SJSA1 (cell line): ENCODE measurements at regions not wholly inside any gene's neighbourhood (a gene's known extent, or its start where the extent isn't known, plus 50 kb on each side); places are given as distances from the start of the nearest gene placed in this dataset.

Experiments used
- DNase-seq, 2 experiments: peaks; one replicate each; pipeline ENCODE4 v3.0.0-alpha.2; 2015 to 2020; ENCODE audit warnings: low spot score in 2 of 2, low read depth in 1 of 2
- H3K27ac ChIP-seq: fragments of 250-450 bp; sonication (Bioruptor Pico); 2 replicates; pipeline ENCODE4 v1.5.1; 2020; ENCODE audit warnings: mild to moderate bottlenecking, moderate library complexity
- H3K27me3 ChIP-seq: fragments of 250-450 bp; sonication (Bioruptor Pico); replicated peaks from 2 replicates; pipeline ENCODE4 v1.5.1; 2020; ENCODE audit warnings: mild to moderate bottlenecking, moderate library complexity
- H3K36me3 ChIP-seq: fragments of 250-450 bp; sonication (Bioruptor Pico); 2 replicates; pipeline ENCODE4 v1.5.1; 2020; ENCODE audit warnings: mild to moderate bottlenecking
- H3K4me1 ChIP-seq: fragments of 250-450 bp; sonication (Bioruptor Pico); replicated peaks from 2 replicates; pipeline ENCODE4 v1.6.1; 2021; ENCODE audit warnings: mild to moderate bottlenecking
- H3K4me3 ChIP-seq: fragments of 250-450 bp; sonication (Bioruptor Pico); 2 replicates; pipeline ENCODE4 v1.5.1; 2020; ENCODE audit warnings: mild to moderate bottlenecking
- H3K9me3 ChIP-seq: fragments of 250-450 bp; sonication (Bioruptor Pico); replicated peaks from 2 replicates; pipeline ENCODE4 v1.5.1; 2020; ENCODE audit warnings: mild to moderate bottlenecking

DNA sequence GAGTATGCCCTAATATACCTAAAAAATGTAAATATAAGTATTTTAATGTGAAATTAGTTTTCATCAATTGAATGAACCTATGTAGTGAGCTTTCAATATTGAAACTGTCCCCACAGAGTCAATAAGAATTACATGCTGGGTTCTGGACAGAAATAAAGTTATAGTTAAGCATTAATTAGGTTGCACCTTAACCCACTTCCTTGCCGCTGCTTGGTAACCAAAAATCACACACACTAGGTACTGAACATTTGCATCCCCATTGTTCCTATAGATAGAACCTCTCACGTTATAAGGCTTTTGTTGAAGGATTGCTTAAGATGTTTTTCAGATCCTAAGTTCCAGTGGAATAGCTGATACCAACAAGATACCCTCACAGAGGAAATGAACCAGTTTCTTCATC is 237.1 kb upstream of the OPRM1 start:
- DNase-seq, result no peak
- no peaks in the 10 kb centered on the region for H3K9me3 ChIP-seq
- 0 out of 2 replicates have a peak, but pooled peaks cover 6% of the 10 kb centered on the region for H3K27me3 ChIP-seq
- no peaks in the 10 kb centered on the region for H3K36me3 ChIP-seq
- H3K4me3 ChIP-seq, result no peak overlapping the region
- H3K27ac ChIP-seq, result no peak overlapping the region
- no peaks in the 10 kb centered on the region for H3K4me1 ChIP-seq

DNA sequence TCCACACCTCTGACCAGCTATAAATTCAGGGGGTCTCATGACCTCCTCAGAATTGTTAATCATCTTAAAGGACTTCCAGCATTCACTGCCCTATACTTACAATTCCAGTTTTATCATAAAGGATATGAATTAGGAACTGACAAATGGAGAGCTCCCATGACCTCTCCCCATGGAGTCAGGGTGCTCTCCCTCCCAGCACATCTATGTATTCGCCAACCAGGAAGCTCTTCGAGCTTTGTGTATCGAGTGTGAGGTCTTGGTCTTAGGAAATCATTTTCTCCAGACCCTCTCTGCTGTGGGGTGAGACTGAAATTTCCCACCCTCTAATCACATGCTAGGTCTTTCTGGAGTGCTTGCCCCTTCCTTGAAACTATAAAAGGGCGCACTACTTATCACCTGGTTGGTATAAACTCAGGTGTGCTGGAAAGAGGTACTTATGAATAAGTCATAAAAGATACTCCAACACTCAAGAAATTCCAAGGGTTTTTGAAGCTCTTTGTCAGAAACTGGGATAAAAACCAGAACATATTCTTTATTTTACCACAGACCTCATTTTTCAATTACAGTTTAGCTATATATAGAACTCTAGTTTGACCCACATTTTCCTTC is 238.4 kb upstream of the OPRM1 start:
- no peak overlapping the region for H3K4me3 ChIP-seq
- no peaks in the 10 kb centered on the region for H3K4me1 ChIP-seq
- no peaks in the 10 kb centered on the region for H3K36me3 ChIP-seq
- H3K9me3 ChIP-seq, result no peaks in the 10 kb centered on the region
- DNase-seq, result no peak
- H3K27me3 ChIP-seq, result 0 out of 2 replicates have a peak, but pooled peaks cover 6% of the 10 kb centered on the region
- no peak overlapping the region for H3K27ac ChIP-seq

DNA sequence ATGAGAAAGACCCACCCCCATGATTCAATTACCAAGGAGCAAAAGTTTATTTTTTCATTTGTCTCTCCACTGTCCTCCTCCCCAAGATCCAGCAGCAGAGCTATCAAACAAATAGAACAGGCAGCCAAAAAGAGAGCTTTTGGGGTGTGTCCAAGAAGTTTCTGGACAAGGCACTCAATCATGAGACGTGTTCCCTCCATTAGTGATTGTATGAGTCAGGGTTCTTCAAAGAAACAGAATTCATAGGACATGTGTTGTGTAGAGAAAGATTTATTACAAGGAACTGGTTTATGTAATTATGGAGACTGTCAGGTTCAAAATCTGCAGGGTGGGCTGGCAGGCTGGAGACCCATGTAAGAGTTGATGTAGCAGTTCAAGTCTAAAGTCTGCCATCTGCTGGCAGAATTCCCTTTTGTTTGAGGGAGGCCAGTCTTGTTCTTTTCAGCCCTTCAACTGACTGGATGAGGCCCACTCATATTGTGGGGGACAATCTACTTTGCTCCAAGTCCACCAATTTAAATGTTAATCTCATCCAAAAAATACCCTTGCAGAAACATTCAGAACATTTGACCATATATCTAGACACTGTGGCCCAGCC is 248.1 kb upstream of the OPRM1 start:
- peak in 1 of 2 experiments; percentile 12 for DNase-seq
- H3K9me3 ChIP-seq, result no peaks in the 10 kb centered on the region
- no peak overlapping the region for H3K4me3 ChIP-seq
- H3K36me3 ChIP-seq, result no peaks in the 10 kb centered on the region
- no peaks in the 10 kb centered on the region for H3K27me3 ChIP-seq
- peak overlapping the region; percentile 17 for H3K27ac ChIP-seq
- H3K4me1 ChIP-seq, result peaks cover 24% of the 10 kb centered on the region

DNA sequence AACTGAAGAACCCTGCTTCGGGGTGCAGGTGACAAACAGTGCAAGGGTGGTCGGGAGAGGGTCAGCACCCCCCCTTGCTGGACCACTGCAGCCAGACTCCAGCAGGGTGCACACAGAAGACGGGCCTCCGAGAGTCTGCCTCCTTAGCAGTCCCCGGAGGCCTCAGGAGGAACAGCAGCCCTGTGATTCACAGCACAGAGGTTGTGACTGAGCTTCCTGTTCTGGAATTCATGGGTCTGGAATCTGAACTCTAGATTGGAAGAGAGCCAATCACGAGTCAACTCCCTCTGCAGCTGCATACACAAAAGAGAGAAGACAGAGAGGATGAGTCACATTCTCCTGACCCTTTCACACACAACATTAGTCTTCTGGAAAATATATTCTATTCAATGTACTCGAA is 249.0 kb upstream of the OPRM1 start:
- no peaks in the 10 kb centered on the region for H3K36me3 ChIP-seq
- H3K27ac ChIP-seq, result no peak overlapping the region
- peak; percentile 62 to 65 for DNase-seq
- no peaks in the 10 kb centered on the region for H3K9me3 ChIP-seq
- H3K27me3 ChIP-seq, result no peaks in the 10 kb centered on the region
- no peak overlapping the region for H3K4me3 ChIP-seq
- H3K4me1 ChIP-seq, result peaks cover 26% of the 10 kb centered on the region

DNA sequence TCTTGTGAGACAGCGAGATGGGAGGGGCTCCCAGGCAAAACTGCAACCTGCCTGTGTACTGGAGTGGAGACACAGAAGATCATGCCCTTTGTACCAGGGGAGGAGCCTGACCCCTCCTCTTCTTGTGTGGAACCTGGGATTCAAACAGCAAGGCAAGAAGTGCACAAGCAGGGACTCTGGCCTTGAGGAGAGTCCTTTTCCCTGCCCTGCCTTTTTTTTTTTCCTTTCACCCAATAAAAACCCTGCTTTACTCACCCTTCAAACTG is 251.8 kb upstream of the OPRM1 start:
- H3K4me3 ChIP-seq, result no peak overlapping the region
- H3K9me3 ChIP-seq, result no peaks in the 10 kb centered on the region
- H3K27me3 ChIP-seq, result no peaks in the 10 kb centered on the region
- H3K4me1 ChIP-seq, result peaks cover 26% of the 10 kb centered on the region
- no peaks in the 10 kb centered on the region for H3K36me3 ChIP-seq
- peak overlapping the region; percentile 35 for H3K27ac ChIP-seq
- peak in 1 of 2 experiments; percentile 13 for DNase-seq

DNA sequence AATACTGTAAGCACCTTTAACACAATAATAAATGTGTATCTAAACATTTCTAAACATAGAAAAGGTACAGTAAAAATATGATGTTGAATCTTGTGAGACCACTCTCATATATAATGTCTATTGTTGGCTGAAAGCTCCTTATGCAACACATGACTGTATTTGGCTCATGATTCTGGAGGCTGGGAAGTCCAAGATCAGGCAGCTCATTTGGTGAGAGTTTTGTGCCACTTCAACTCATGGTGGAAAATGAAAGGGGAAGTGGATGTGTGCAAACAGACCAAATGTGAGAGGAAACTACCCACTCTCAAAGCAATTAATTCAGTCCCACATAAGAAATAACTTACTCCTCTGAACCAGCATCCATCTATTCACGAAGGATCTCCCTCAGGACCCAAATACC is 257.7 kb upstream of the OPRM1 start:
- no peaks in the 10 kb centered on the region for H3K9me3 ChIP-seq
- no peaks in the 10 kb centered on the region for H3K36me3 ChIP-seq
- DNase-seq, result no peak
- H3K4me3 ChIP-seq, result no peak overlapping the region
- H3K27ac ChIP-seq, result no peak overlapping the region
- peaks cover 6% of the 10 kb centered on the region for H3K4me1 ChIP-seq
- no peaks in the 10 kb centered on the region for H3K27me3 ChIP-seq

DNA sequence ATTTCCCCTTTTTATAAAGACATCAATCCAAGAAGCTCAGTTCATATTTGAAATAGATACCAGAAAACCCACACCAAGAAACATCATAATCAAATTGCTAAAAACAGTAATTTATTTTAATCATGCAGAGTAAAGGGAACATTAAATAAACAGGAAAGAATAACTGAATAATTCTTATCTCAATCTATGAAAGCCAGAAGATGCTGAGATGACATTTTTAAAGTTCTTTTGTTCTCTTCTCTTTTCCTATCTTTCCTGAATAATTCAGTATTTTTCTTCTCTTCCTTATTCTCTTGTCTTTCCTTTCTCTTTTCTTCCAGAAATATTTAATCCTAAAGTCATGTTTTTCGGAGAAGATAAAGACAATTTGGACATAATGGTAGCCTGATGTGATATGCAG is 259.0 kb upstream of the OPRM1 start:
- no peaks in the 10 kb centered on the region for H3K27me3 ChIP-seq
- H3K4me1 ChIP-seq, result no peaks in the 10 kb centered on the region
- H3K9me3 ChIP-seq, result no peaks in the 10 kb centered on the region
- no peak overlapping the region for H3K27ac ChIP-seq
- H3K4me3 ChIP-seq, result no peak overlapping the region
- no peaks in the 10 kb centered on the region for H3K36me3 ChIP-seq
- no peak for DNase-seq

DNA sequence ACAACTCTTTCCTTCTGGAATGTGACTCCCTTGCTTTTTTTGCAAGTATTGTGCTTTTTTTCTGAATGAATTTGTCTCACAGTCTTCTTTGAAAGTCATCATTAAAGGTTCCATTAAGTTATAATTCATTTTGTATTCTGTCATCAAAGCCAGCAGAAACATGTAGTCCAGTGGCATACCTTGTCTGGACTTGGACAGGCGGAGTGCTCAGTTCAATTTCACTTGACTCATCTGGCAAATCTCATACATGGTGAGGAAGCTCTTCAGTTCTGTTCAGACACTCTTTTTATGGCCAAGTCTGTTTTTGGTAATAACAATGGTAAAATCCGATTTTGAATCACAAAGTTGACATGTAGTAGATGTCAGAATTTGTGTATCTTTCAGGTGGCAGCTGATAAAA is 260.8 kb upstream of the OPRM1 start:
- no peaks in the 10 kb centered on the region for H3K36me3 ChIP-seq
- no peaks in the 10 kb centered on the region for H3K9me3 ChIP-seq
- no peak for DNase-seq
- no peak overlapping the region for H3K4me3 ChIP-seq
- no peaks in the 10 kb centered on the region for H3K4me1 ChIP-seq
- no peaks in the 10 kb centered on the region for H3K27me3 ChIP-seq
- H3K27ac ChIP-seq, result no peak overlapping the region

DNA sequence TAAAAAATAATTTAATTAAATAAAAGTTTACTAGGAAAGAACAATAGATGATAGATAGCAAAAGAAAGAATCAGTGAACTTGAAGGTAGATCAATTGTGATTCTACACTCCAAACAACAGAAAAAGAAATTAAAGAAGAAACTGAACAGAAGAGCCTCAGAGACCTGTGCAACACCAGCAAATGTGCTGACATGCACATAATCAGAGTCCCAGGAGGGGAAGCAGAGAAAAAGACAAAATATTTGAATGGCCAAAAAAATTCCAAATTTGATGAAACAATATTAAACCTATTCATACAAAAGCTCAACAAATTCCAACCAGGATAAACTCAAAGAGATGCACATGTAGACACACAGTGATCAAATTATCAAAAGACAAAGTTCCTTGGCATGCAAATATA is 267.5 kb upstream of the OPRM1 start:
- H3K4me1 ChIP-seq, result no peaks in the 10 kb centered on the region
- DNase-seq, result no peak
- no peaks in the 10 kb centered on the region for H3K9me3 ChIP-seq
- H3K4me3 ChIP-seq, result no peak overlapping the region
- no peaks in the 10 kb centered on the region; the same call in 1 of the 2 replicates for H3K27me3 ChIP-seq
- H3K27ac ChIP-seq, result no peak overlapping the region
- no peaks in the 10 kb centered on the region for H3K36me3 ChIP-seq

DNA sequence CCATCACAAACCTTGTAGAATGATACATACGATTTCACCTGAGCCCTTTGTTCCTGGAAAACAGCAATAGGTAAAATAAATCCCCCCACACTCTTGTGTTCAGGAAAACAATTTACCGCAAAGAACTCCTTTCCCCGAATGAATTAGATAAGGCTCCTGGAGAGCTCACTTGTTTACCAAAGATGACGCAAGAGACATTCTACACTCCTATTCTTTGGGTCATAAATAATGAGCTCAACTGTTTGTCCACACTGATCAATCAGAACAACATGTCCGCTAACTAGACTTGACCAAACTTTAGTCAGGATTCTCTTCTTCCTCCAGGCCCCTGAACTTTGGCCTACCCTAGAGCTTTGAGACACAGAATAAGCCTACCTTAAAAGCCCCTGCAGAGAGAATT is 271.9 kb upstream of the OPRM1 start:
- Histone ChIP-seq H3K36me3 (no peaks in the 10 kb centered on the region), H3K4me3 (no peak overlapping the region), H3K27me3 (no peaks in the 10 kb centered on the region; the same call in 1 of the 2 replicates), H3K27ac (no peak overlapping the region), H3K9me3 (no peaks in the 10 kb centered on the region), H3K4me1 (no peaks in the 10 kb centered on the region)
- no peak for DNase-seq

DNA sequence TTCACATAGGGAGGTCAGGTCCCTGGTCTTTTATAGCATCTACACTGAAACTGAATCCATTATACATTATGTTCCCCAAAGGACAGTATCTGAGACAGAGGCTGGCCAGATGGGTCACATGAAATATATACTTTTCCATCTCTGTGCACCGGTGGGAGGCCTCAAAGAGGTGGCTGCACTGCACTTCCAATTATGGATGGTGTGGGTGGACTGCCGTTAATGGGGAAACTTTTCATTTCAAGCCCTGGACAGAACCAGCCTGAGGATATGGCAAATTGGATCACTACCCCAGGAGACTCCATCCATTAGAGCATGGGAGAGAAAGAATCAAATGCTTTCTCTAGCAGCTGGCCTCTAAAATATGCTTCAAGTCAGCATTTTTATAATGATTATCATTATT is 280.5 kb upstream of the OPRM1 start:
- H3K4me1 ChIP-seq, result no peaks in the 10 kb centered on the region
- DNase-seq, result no peak
- no peaks in the 10 kb centered on the region for H3K9me3 ChIP-seq
- H3K36me3 ChIP-seq, result no peaks in the 10 kb centered on the region
- H3K27me3 ChIP-seq, result peaks cover 5% of the 10 kb centered on the region; the same call in 1 of the 2 replicates
- H3K4me3 ChIP-seq, result no peak overlapping the region
- no peak overlapping the region for H3K27ac ChIP-seq

DNA sequence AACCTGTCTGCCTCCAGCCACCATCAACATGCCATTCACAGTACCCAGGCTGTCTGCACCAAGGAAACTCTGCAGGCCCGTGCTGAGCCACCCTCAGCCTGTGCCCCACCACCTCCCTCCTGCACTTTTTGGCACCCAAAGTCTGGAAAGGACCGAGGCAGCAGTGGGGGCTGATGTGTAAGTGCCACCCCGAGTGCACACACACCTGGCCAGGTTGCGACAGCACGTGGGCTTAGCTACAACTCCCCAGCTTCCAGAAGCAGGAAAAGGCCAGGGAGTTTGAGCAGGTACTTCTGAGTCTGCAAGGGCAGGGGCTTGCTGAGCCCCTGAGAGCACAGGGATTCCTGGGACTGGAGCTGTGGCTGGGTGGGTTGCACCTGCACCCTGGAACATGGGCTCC is 303.3 kb upstream of the OPRM1 start:
- Histone ChIP-seq H3K27me3 (no peaks in the 10 kb centered on the region), H3K27ac (no peak overlapping the region), H3K4me3 (no peak overlapping the region), H3K9me3 (no peaks in the 10 kb centered on the region), H3K36me3 (no peaks in the 10 kb centered on the region), H3K4me1 (no peaks in the 10 kb centered on the region)
- no peak for DNase-seq

DNA sequence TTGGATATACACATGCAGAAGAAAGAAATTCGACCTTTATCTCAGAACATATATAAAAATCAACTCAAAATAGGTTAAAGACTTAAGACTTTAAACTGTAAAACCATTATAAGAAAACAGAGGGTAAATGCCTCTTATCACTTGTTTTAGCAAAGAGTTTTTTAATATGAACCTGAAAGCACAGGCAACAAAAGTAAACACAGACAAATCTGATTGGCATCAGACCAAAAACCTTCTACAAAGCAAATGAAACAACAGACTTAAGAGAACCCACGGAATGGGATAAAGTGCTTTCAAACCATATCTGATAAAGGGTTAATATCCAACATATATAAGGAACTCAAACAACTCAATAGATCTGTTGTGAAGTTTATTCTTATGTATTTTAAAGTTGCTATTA is 309.9 kb upstream of the OPRM1 start:
- no peak for DNase-seq
- Histone ChIP-seq H3K4me3 (no peak overlapping the region), H3K27ac (no peak overlapping the region), H3K4me1 (no peaks in the 10 kb centered on the region), H3K27me3 (no peaks in the 10 kb centered on the region; the same call in 1 of the 2 replicates), H3K9me3 (no peaks in the 10 kb centered on the region), H3K36me3 (no peaks in the 10 kb centered on the region)

DNA sequence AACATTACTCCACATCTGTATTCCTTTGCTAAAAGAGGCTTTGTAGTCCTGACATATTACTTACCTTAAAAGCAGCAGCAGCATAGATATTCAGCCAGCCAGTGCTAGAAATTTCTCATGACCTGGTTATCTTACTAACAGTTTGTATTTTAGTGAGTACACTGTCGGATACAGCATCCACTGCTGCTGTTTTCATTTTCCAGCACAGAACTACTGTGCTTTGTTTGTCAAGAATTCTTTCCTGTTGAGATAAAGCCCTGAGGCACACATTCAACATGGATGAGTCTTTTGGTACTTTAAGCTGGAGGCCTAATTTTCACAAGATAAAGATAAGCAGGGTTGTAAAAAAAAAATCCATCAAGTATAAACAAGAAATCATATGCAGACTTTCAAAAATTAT is 311.2 kb upstream of the OPRM1 start:
- Histone ChIP-seq H3K4me3 (no peak overlapping the region), H3K36me3 (no peaks in the 10 kb centered on the region), H3K27ac (no peak overlapping the region), H3K27me3 (no peaks in the 10 kb centered on the region; the same call in 1 of the 2 replicates), H3K9me3 (no peaks in the 10 kb centered on the region), H3K4me1 (no peaks in the 10 kb centered on the region)
- DNase-seq, result no peak

DNA sequence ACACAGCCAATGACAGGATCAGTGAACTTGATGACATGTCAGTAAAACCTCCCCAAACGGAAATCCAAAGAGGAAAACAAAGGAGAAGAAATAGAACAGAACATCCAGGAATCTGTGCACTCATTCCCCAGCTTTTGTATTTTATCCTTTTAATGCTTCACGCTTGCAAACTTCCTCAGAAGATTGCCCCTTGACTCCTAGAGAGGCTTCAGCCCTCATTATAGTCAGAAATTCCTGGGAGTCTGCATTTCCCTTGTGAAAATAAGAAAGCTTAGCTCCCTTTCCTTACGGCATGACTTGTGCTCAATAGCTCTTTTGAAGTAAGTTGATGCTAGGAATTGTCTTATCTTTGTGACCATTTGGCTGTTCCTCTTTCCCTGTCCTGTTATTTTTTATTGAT is 313.6 kb upstream of the OPRM1 start:
- Histone ChIP-seq H3K27ac (no peak overlapping the region), H3K4me3 (no peak overlapping the region), H3K36me3 (no peaks in the 10 kb centered on the region), H3K4me1 (no peaks in the 10 kb centered on the region), H3K9me3 (no peaks in the 10 kb centered on the region), H3K27me3 (no peaks in the 10 kb centered on the region; the same call in 1 of the 2 replicates)
- no peak for DNase-seq
